ENCODE measurements at regions not wholly inside any gene's neighbourhood (a gene's known extent, or its start where the extent isn't known, plus 50 kb on each side); places are given as distances from the start of the nearest gene placed in this dataset.

DNA sequence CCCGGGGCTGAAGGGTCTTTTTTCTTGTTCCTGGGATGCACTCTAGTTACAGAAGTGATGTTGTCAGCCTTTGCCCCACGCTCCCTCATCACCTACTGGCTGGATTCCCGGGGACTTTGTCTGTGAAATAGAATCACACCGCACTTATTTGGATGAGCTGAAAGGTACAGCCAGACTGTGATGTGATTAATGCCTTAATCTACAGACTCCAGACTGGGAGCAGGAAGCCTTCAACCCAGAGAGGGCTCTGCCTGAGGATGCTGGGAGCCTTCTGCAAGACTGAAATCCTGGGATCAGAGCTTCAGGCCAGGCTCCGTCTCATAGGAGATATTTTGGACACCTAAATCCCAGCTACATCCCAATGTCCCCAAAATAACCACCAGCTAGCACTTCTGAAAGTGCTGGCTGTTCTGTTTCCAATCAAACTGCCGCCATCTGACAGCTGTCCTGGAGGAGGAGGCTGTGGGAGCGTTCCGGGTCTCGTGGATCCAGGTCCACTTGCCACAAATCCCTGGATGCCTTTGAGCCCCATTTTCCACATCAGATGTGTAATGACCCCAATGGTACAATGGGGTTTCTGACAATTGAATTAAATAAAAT is 688.5 kb downstream of the TBC1D22A start (continued):
- TF ChIP-seq, protein P1, sequence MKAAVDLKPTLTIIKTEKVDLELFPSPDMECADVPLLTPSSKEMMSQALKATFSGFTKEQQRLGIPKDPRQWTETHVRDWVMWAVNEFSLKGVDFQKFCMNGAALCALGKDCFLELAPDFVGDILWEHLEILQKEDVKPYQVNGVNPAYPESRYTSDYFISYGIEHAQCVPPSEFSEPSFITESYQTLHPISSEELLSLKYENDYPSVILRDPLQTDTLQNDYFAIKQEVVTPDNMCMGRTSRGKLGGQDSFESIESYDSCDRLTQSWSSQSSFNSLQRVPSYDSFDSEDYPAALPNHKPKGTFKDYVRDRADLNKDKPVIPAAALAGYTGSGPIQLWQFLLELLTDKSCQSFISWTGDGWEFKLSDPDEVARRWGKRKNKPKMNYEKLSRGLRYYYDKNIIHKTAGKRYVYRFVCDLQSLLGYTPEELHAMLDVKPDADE (IDR thresholded peaks at IDR 0.05): no peak
- no peak for TF ChIP-seq REST (IDR thresholded peaks at IDR 0.05; ENCODE audit: unreplicated experiment)
- no peak for TF ChIP-seq ZNF114 (CRISPR knock-in tag; IDR thresholded peaks at IDR 0.05)
- no peak for TF ChIP-seq POLR2AphosphoS5 (IDR thresholded peaks at IDR 0.05; ENCODE audit: low read depth)
- TF ChIP-seq NANOG (IDR thresholded peaks at IDR 0.05; ENCODE audit: borderline replicate concordance): no peak
- TF ChIP-seq STAT1 (IDR thresholded peaks at IDR 0.05; ENCODE audit: unreplicated experiment): no peak
- TF ChIP-seq EZH2phosphoT487 (IDR thresholded peaks at IDR 0.05; ENCODE audit: unreplicated experiment): no peak
- TF ChIP-seq EZH2 (IDR thresholded peaks at IDR 0.05; ENCODE audit: low read depth, unreplicated experiment): no peak
- no peak for TF ChIP-seq CREB1 (CRISPR knock-in tag; IDR thresholded peaks at IDR 0.05; ENCODE audit: low read depth)
- TF ChIP-seq JUNB (IDR thresholded peaks at IDR 0.05; ENCODE audit: unreplicated experiment): no peak

- H3K4me3 ChIP-seq: no peak overlapping the region
- H3F3A ChIP-seq (replicated peaks; ENCODE audit: low read depth): no peaks in the 10 kb centered on the region
- Mint-ChIP-seq H3K27me3 (ENCODE audit: insufficient read depth, low read depth, poor library complexity) (peaks cover 16% of the 10 kb centered on the region), H3K27ac (no peak overlapping the region), H3K9me3 (peaks cover 96% of the 10 kb centered on the region), H3K4me3 (no peak overlapping the region), H3K36me3 (ENCODE audit: low read depth) (peaks cover 56% of the 10 kb centered on the region), H3K4me1 (no peaks in the 10 kb centered on the region)
- no peaks in the 10 kb centered on the region for H3K4me1 ChIP-seq (ENCODE audit: insufficient read depth)
- peaks cover 3% of the 10 kb centered on the region for H3K36me3 ChIP-seq (ENCODE audit: insufficient read depth)
- H3K9me2 ChIP-seq (ENCODE audit: insufficient read depth): no peaks in the 10 kb centered on the region
- DNase-seq (ENCODE audit: low spot score) (no peak), ATAC-seq (no peak)
- H3K79me2 ChIP-seq (replicated peaks; ENCODE audit: insufficient read depth): no peaks in the 10 kb centered on the region
- H4K20me1 ChIP-seq (replicated peaks; ENCODE audit: insufficient read depth): no peaks in the 10 kb centered on the region
- no peak overlapping the region for H3K4me2 ChIP-seq
- no peak overlapping the region for H2AFZ ChIP-seq
- H3K27me3 ChIP-seq (ENCODE audit: insufficient read depth): no peaks in the 10 kb centered on the region
- H3K27ac ChIP-seq (ENCODE audit: low read depth): no peak overlapping the region
- TF ChIP-seq ZNF462 (CRISPR knock-in tag; IDR thresholded peaks at IDR 0.05): no peak
- no peak for TF ChIP-seq NANOG (IDR thresholded peaks at IDR 0.05; ENCODE audit: borderline replicate concordance)
- no peak for TF ChIP-seq POLR2AphosphoS5 (IDR thresholded peaks at IDR 0.05; ENCODE audit: low read depth)
- TF ChIP-seq ZNF114 (CRISPR knock-in tag; IDR thresholded peaks at IDR 0.05): no peak
- TF ChIP-seq EZH2 (IDR thresholded peaks at IDR 0.05; ENCODE audit: low read depth, unreplicated experiment): no peak
- TF ChIP-seq, protein P1 (IDR thresholded peaks at IDR 0.05): no peak
- no peak for TF ChIP-seq EZH2phosphoT487 (IDR thresholded peaks at IDR 0.05; ENCODE audit: unreplicated experiment)
- no peak for TF ChIP-seq CREB1 (CRISPR knock-in tag; IDR thresholded peaks at IDR 0.05; ENCODE audit: low read depth)
These were observed 687.2 kb downstream of the TBC1D22A start for GRCh38 chr22:47449508-47450270.

All from GM23338 (cell line).